LoVo (cell line): ENCODE measurements at regions not wholly inside any gene's neighbourhood (a gene's known extent, or its start where the extent isn't known, plus 50 kb on each side); places are given as distances from the start of the nearest gene placed in this dataset.
A peak's percentile ranks its signal among the peaks of the same experiment; 100 is the strongest.
"Not testable (repeated sequence)": the region's sequence is repeated elsewhere in the genome, so short reads cannot be mapped to it uniquely, and the experiment has no call there.

Experiments used
- DNase-seq: peaks from one replicate; pipeline ENCODE4 v3.0.0-alpha.2; 2016; ENCODE audit warnings: low spot score

- no peak for DNase-seq
Observed at GRCh38 chr20:53872561-53873229, 197.7 kb downstream of the BCAS1 start.

DNA sequence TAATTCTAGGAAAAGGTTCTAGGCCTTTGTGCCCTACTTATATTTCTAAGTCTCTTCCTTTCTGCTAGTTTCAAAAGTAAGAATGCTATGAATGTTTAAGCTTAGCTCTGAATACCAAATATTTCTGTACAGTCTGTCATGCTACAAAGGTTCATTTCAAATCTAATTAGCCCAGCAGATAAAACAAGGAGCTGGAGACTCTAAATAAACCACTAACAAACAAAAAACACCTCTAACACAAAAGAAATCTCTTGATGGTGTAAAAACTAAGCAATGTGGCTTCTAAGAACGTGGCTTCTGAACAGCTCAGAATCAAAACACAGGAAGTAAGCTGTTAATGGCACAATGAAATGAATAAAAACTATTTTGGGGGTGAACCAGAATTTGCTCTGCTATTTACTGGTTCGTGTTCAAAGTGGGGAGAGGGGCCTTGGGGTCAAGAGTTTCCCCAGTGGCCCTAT lies 198.3 kb downstream of the BCAS1 start:
- no peak for DNase-seq

GRCh38 chr20:53871541-53871940 lies 198.9 kb downstream of the BCAS1 start:
- no peak for DNase-seq

- DNase-seq = peak; percentile 38
Observed at GRCh38 chr20:53870426-53871315, 199.7 kb downstream of the BCAS1 start.

GRCh38 chr20:53869466-53870258 lies 200.7 kb downstream of the BCAS1 start:
- peak; percentile 90 for DNase-seq

GRCh38 chr20:53867741-53868351 lies 202.5 kb downstream of the BCAS1 start:
- DNase-seq = no peak

DNA sequence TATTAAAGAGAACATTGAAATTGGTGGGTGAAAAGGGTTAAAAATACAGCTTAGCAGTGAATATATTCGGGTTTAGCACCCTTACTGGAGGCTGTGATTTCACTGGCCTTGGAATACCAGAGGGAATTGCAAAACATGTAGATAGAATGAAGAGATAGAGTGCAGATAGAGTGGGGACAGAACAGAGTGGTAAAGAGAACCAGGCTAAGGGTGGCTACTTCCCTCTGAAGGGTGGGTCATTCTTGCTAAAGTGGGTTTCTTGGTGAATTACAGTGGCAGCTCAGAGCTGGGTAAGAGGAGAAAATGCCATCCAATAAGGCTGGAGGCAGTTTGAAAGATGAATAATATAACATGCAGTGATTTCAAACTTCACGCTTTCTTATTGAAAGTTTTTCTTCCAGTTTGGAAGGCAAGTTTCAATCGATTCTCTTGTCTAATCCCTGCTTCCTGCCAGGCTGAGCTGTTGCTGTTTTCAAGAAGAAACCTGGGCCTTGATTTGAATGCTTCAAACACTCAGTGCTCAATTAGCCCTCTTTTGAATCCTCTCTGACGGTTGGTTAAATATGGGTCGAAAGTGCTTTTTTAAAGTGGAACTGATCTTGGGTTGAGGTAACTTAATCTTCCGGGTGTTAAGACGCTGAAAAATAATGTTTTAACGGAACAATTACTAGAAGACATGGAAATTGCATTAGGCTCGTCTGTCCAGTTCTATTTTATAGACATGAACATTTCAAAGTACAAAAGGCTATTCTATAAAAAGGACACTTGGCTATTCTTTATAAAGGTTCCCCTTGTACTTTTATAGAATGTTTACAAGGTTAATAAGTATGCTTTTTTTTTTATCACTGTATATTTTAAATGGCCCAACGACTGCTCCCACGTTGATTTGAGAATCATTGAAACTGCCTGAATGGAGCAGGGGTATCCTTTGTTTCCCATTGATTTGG lies 203.3 kb downstream of the BCAS1 start:
- DNase-seq = peak; percentile 29

DNA sequence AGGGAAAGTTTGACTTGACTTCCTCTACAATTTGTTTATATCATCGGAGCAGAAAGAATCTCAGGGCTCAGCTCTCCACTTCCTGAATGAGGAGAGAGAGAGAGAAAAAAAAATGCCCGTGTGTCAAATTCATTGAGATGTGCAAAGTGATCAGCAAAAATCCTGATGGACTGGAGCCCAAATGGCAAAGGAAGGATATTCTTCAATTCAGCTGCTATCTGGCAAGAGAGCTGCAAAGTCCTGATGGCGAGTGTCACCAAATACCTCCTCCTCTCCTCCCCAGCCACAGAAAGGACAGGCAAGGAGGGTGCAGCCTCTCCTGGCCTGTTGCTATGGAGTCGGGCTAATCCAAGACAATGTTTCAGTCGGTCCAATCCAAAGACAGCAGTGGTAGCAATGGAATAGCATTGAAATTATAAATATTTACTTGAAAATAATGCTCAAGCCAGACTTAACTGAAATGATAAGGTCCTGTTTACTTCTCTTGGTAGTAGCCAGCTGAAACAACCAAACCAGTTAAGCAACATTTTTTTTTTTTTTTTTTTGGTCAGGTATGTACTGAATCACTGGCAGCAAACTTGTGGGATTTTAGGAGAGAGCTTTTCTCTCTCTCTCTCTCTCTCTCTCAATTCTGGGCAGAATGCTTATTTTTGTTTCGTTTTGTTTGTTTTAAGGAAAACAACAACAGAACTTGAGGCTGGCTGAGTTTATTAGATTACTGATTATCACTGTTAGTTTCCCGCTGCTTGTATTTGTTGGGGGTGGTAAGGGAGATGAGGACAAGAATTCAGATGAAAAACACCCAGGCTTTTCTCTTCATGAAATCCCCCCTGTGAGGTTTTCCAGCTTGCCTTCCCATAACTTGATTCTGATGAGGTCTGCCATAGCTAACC lies 204.2 kb downstream of the BCAS1 start:
- peak; percentile 72 for DNase-seq

DNA sequence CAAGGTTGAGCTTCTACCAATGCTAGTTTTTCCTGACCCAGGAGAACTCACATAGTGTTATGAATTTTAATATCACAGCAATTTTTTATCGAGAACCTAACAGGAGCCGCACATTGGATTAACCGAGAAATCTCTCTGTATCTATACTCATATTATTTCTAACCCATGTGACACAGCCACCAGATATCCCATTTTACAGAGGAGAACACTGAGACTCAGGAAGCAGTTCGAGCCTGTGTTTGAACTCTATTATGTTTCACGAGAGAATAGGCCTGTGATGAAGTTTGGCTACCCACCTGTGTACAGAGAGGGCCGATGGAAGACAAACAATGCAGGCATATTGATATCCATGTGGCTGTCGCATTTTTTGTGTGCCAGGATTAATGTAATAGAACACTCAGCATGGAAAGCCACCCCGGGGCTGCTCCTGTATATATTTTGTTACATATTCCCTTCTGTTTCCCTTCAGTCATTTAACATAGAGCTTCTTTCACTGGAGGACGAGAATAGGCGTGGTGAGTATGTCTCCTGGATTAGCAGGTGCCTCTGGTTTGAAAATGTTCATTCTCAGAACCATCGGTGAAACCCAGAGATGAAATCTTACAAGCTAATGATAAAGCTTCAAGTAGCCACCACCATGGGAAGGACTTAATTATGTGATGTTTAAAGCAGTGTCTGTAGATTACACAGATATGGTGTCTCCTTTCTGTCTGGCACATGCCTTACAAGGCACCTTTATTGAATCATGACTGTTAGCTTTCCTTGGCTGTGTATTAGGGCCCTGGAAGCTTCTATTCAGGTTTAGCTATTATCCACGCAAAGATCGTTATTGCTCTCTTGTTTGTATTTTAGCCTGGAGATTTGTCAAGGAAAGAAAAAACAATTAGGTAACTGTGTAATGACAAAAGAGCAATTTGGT lies 205.4 kb downstream of the BCAS1 start:
- peak; percentile 39 for DNase-seq

DNA sequence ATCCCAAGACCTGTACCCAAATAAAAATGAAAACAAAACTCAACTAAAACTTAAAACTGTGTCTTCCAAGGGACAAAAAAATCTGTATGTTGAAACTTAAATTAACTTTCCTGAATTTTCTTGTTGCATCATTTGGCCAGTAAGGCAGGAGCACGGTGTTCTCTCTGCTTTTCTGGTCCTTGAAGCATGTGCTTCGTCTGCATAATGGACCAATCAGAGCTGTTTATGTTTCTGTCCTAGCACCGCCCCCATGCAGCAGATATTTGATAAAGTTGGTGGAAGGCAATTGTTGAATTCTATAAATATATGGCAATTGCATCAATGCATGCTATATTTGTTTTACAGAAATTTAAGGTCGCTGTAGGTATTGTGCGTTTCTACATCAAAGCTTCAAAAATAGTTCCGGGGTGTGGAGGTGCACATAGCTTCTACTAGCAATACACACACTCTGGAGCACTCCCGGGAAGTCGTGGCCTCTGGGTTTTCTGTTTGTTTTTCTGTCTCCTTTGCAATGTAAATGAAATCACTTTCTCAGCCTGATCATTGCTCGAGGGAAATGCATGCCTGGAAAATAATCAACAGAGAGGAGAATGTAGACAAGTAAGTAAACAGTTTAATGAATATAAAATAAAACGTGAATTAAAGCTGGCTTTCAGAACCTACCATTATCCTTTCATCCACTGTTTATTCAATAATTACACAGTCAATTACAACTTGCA lies 206.3 kb downstream of the BCAS1 start:
- DNase-seq = peak; percentile 31

DNA sequence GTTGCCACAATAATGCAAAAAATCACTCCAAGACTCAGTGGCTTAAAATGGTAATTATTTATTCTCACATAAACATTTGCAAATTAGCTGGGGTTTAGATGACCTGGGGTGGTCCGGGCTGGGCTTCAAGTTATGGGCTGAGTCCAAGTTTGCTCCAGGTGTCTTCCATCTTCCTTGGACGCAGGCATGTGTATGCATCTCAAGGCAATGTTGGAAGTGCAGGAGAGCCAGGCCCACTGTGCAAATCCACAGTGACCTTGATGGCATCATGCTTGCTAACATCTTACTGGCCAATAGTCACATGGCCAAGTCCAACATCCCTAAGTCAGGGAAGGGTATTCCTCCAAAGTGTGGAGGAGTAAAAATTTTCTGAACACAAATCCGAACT lies 206.9 kb downstream of the BCAS1 start:
- not testable (repeated sequence) for DNase-seq

GRCh38 chr20:53863039-53863438 lies 207.4 kb downstream of the BCAS1 start:
- not testable (repeated sequence) for DNase-seq

GRCh38 chr20:53862490-53862889 lies 207.9 kb downstream of the BCAS1 start:
- not testable (repeated sequence) for DNase-seq

GRCh38 chr20:53862136-53862397 lies 208.3 kb downstream of the BCAS1 start:
- DNase-seq = not testable (repeated sequence)

GRCh38 chr20:53859684-53860083 lies 210.7 kb downstream of the BCAS1 start:
- no peak for DNase-seq

DNA sequence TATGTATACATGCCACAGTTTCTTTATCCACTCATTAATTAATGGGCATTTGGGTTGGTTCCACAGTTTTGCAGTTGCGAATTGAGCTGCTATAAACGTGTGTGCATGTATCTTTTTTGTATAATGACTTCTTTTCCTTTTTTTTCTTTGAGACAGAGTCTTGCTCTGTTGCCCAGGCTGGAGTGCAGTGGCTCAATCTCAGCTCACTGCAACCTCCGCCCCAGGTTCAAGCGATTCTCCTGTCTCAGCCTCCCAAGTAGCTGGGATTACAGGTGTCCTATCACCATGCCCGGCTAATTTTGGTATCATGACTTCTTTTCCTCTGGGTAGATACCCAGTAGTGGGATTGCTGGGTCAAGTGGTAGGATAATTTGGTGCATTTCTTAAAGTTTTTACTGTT lies 211.4 kb downstream of the BCAS1 start:
- not testable (repeated sequence) for DNase-seq

DNA sequence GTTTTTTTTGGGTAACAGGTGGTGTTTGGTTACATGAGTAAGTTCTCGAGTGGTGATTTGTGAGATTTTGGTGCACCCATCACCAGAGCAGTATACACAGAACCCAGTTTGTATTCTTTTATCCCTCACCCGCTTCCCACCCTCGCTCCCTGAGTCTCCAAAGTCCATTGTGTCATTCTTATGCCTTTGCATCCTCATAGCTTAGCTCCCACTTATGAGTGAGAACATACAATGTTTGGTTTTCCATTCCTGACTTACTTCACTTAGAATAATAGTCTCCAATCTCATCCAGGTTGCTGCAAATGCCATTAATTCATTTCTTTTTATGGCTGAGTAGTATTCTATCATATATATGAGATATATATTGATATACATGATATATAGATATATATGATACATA lies 211.9 kb downstream of the BCAS1 start:
- not testable (repeated sequence) for DNase-seq

- peak; percentile 80 for DNase-seq
Observed at GRCh38 chr20:53857723-53858236, 212.6 kb downstream of the BCAS1 start.
